Adipocyte (in vitro differentiated cells): ENCODE measurements at regions not wholly inside any gene's neighbourhood (a gene's known extent, or its start where the extent isn't known, plus 50 kb on each side); places are given as distances from the start of the nearest gene placed in this dataset.

Source experiments
- DNase-seq: peaks from one replicate; pipeline ENCODE4 v3.0.0-alpha.2; 2015; ENCODE audit warnings: low read depth
- H3K27me3 ChIP-seq: replicated peaks from 2 replicates; pipeline ENCODE4 v1.7.0; 2013; ENCODE audit warnings: mild to moderate bottlenecking, low read length, moderate library complexity; ENCODE audit not compliant: control insufficient read depth, insufficient read depth
- H3K36me3 ChIP-seq: 2 replicates; pipeline ENCODE4 v1.7.0; 2013; ENCODE audit warnings: low read length, mild to moderate bottlenecking, moderate library complexity; ENCODE audit not compliant: control insufficient read depth, insufficient read depth, severe bottlenecking
- H3K4me1 ChIP-seq: 2 replicates; pipeline ENCODE4 v1.7.0; 2013; ENCODE audit warnings: mild to moderate bottlenecking, low read length, moderate library complexity; ENCODE audit not compliant: control insufficient read depth, insufficient read depth
- H3K4me3 ChIP-seq: 2 replicates; pipeline ENCODE4 v1.7.0; 2013; ENCODE audit warnings: mild to moderate bottlenecking, low read length, moderate library complexity
- H3K9ac ChIP-seq: 2 replicates; pipeline ENCODE4 v1.7.0; 2013; ENCODE audit warnings: mild to moderate bottlenecking, low read length, moderate library complexity
- H3K9me3 ChIP-seq: 2 replicates; pipeline ENCODE4 v1.7.0; 2013; ENCODE audit warnings: mild to moderate bottlenecking, low read length, moderate library complexity; ENCODE audit not compliant: control insufficient read depth

- Histone ChIP-seq H3K4me1 (peaks cover 8% of the 10 kb centered on the region), H3K9ac (no peak overlapping the region)
These were observed 58.3 kb downstream of the TRIML1 start for GRCh38 chr4:188197566-188197965.

GRCh38 chr4:188198982-188199792 lies 59.9 kb downstream of the TRIML1 start:
- Histone ChIP-seq H3K4me1 (peaks cover 8% of the 10 kb centered on the region), H3K27me3 (peaks cover 3% of the 10 kb centered on the region), H3K36me3 (no peaks in the 10 kb centered on the region), H3K9ac (no peak overlapping the region), H3K4me3 (no peak overlapping the region), H3K9me3 (no peaks in the 10 kb centered on the region)
- peak; percentile 35 for DNase-seq

More at GRCh38 chr4:188197566-188197965, 58.3 kb downstream of the TRIML1 start:
- Histone ChIP-seq H3K4me3 (no peak overlapping the region), H3K9me3 (no peaks in the 10 kb centered on the region), H3K36me3 (no peaks in the 10 kb centered on the region), H3K27me3 (peaks cover 3% of the 10 kb centered on the region)
- no peak for DNase-seq

GRCh38 chr4:188201851-188202250 lies 62.6 kb downstream of the TRIML1 start:
- peaks cover 8% of the 10 kb centered on the region for H3K4me1 ChIP-seq
- H3K9me3 ChIP-seq: no peaks in the 10 kb centered on the region
- H3K36me3 ChIP-seq: no peaks in the 10 kb centered on the region
- peak; percentile 63 for DNase-seq
- no peak overlapping the region for H3K4me3 ChIP-seq
- H3K27me3 ChIP-seq: no peaks in the 10 kb centered on the region
- H3K9ac ChIP-seq: no peak overlapping the region

GRCh38 chr4:188206783-188207182 lies 67.5 kb downstream of the TRIML1 start:
- Histone ChIP-seq H3K4me3 (no peak overlapping the region), H3K4me1 (no peaks in the 10 kb centered on the region), H3K9me3 (no peaks in the 10 kb centered on the region), H3K27me3 (no peaks in the 10 kb centered on the region), H3K9ac (no peak overlapping the region), H3K36me3 (no peaks in the 10 kb centered on the region)
- no peak for DNase-seq

- Histone ChIP-seq H3K9ac (no peak overlapping the region), H3K27me3 (no peaks in the 10 kb centered on the region), H3K36me3 (no peaks in the 10 kb centered on the region), H3K9me3 (no peaks in the 10 kb centered on the region), H3K4me1 (no peaks in the 10 kb centered on the region), H3K4me3 (no peak overlapping the region)
- DNase-seq: no peak
These were observed 75.6 kb downstream of the TRIML1 start for GRCh38 chr4:188214861-188215260.

GRCh38 chr4:188218392-188218791 lies 79.2 kb downstream of the TRIML1 start:
- peak overlapping the region; percentile 13 for H3K4me3 ChIP-seq
- no peaks in the 10 kb centered on the region for H3K4me1 ChIP-seq
- no peak for DNase-seq

GRCh38 chr4:188220006-188220405 lies 80.8 kb downstream of the TRIML1 start:
- H3K9me3 ChIP-seq: no peaks in the 10 kb centered on the region
- H3K4me3 ChIP-seq: no peak overlapping the region
- H3K27me3 ChIP-seq: no peaks in the 10 kb centered on the region
- H3K9ac ChIP-seq: no peak overlapping the region
- no peaks in the 10 kb centered on the region for H3K36me3 ChIP-seq
- no peaks in the 10 kb centered on the region for H3K4me1 ChIP-seq
- DNase-seq: no peak

More at GRCh38 chr4:188218392-188218791, 79.2 kb downstream of the TRIML1 start:
- H3K9me3 ChIP-seq: no peaks in the 10 kb centered on the region
- H3K9ac ChIP-seq: no peak overlapping the region
- no peaks in the 10 kb centered on the region for H3K27me3 ChIP-seq
- H3K36me3 ChIP-seq: no peaks in the 10 kb centered on the region

GRCh38 chr4:188221090-188221489 lies 81.8 kb downstream of the TRIML1 start:
- Histone ChIP-seq H3K27me3 (no peaks in the 10 kb centered on the region), H3K36me3 (no peaks in the 10 kb centered on the region), H3K9ac (no peak overlapping the region), H3K9me3 (no peaks in the 10 kb centered on the region), H3K4me1 (no peaks in the 10 kb centered on the region), H3K4me3 (no peak overlapping the region)
- DNase-seq: no peak

GRCh38 chr4:188228279-188228678 lies 89.0 kb downstream of the TRIML1 start:
- H3K9me3 ChIP-seq: no peaks in the 10 kb centered on the region
- no peaks in the 10 kb centered on the region for H3K27me3 ChIP-seq
- no peak overlapping the region for H3K9ac ChIP-seq
- DNase-seq: no peak
- no peaks in the 10 kb centered on the region for H3K4me1 ChIP-seq
- no peak overlapping the region for H3K4me3 ChIP-seq
- no peaks in the 10 kb centered on the region for H3K36me3 ChIP-seq

- H3K36me3 ChIP-seq: no peaks in the 10 kb centered on the region
- no peak overlapping the region for H3K4me3 ChIP-seq
- no peak for DNase-seq
- no peaks in the 10 kb centered on the region for H3K9me3 ChIP-seq
- H3K27me3 ChIP-seq: no peaks in the 10 kb centered on the region
- H3K9ac ChIP-seq: no peak overlapping the region
- H3K4me1 ChIP-seq: no peaks in the 10 kb centered on the region
These were observed 93.2 kb downstream of the TRIML1 start for GRCh38 chr4:188232428-188232827.

GRCh38 chr4:188242041-188242440 lies 102.8 kb downstream of the TRIML1 start:
- Histone ChIP-seq H3K36me3 (no peaks in the 10 kb centered on the region), H3K9me3 (no peaks in the 10 kb centered on the region), H3K4me3 (no peak overlapping the region), H3K4me1 (no peaks in the 10 kb centered on the region), H3K9ac (no peak overlapping the region), H3K27me3 (no peaks in the 10 kb centered on the region)
- DNase-seq: no peak

GRCh38 chr4:188245651-188246050 lies 106.4 kb downstream of the TRIML1 start:
- no peaks in the 10 kb centered on the region for H3K27me3 ChIP-seq
- H3K9me3 ChIP-seq: no peaks in the 10 kb centered on the region
- no peaks in the 10 kb centered on the region for H3K36me3 ChIP-seq
- no peak for DNase-seq
- H3K4me3 ChIP-seq: no peak overlapping the region
- no peaks in the 10 kb centered on the region for H3K4me1 ChIP-seq
- H3K9ac ChIP-seq: no peak overlapping the region
